HG03135 (cell line): ENCODE measurements at regions not wholly inside any gene's neighbourhood (a gene's known extent, or its start where the extent isn't known, plus 50 kb on each side); places are given as distances from the start of the nearest gene placed in this dataset.

Experiments
- ATAC-seq: cut with Tn5 transposase; IDR thresholded peaks from one replicate; pipeline ENCODE4 v1.9.1; 2021; ENCODE audit warnings: mild to moderate bottlenecking, moderate library complexity; ENCODE audit not compliant: unreplicated experiment

- ATAC-seq: no peak
Measured at GRCh38 chr5:106940301-106940846, 730.4 kb downstream of the EFNA5 start.

GRCh38 chr5:106923409-106923808 lies 747.3 kb downstream of the EFNA5 start:
- no peak for ATAC-seq

- ATAC-seq: no peak
Measured at GRCh38 chr5:106921567-106921966, 749.2 kb downstream of the EFNA5 start.

GRCh38 chr5:106910486-106910885 lies 760.3 kb downstream of the EFNA5 start:
- ATAC-seq: no peak

- no peak for ATAC-seq
Measured at GRCh38 chr5:106909716-106910115, 761.0 kb downstream of the EFNA5 start.

GRCh38 chr5:106907979-106908378 lies 762.8 kb downstream of the EFNA5 start:
- no peak for ATAC-seq

- no peak for ATAC-seq
Measured at GRCh38 chr5:106906199-106906598, 764.5 kb downstream of the EFNA5 start.

GRCh38 chr5:106894964-106895363 lies 775.8 kb downstream of the EFNA5 start:
- no peak for ATAC-seq

GRCh38 chr5:106882035-106882434 lies 788.7 kb downstream of the EFNA5 start:
- no peak for ATAC-seq

- ATAC-seq: no peak
Measured at GRCh38 chr5:106880656-106881055, 790.1 kb downstream of the EFNA5 start.

GRCh38 chr5:106877881-106878280 lies 792.9 kb downstream of the EFNA5 start:
- ATAC-seq: no peak

GRCh38 chr5:106876665-106877194 lies 794.0 kb downstream of the EFNA5 start:
- no peak for ATAC-seq

GRCh38 chr5:106876298-106876622 lies 794.5 kb downstream of the EFNA5 start:
- no peak for ATAC-seq

GRCh38 chr5:106875591-106876297 lies 795.0 kb downstream of the EFNA5 start:
- ATAC-seq: peak; percentile 63

GRCh38 chr5:106874974-106875373 lies 795.8 kb downstream of the EFNA5 start:
- ATAC-seq: no peak

- no peak for ATAC-seq
Measured at GRCh38 chr5:106874531-106874930, 796.2 kb downstream of the EFNA5 start.

- ATAC-seq: no peak
Measured at GRCh38 chr5:106873568-106873967, 797.2 kb downstream of the EFNA5 start.

GRCh38 chr5:106865279-106865678 lies 805.5 kb downstream of the EFNA5 start:
- no peak for ATAC-seq

- no peak for ATAC-seq
Measured at GRCh38 chr5:106862450-106863193, 808.1 kb downstream of the EFNA5 start.

- ATAC-seq: no peak
Measured at GRCh38 chr5:106860398-106861044, 810.2 kb downstream of the EFNA5 start.

- no peak for ATAC-seq
Measured at GRCh38 chr5:106858616-106859015, 812.1 kb downstream of the EFNA5 start.

GRCh38 chr5:106854922-106855321 lies 815.8 kb downstream of the EFNA5 start:
- ATAC-seq: no peak
